GM18502 (cell line): ENCODE measurements at regions not wholly inside any gene's neighbourhood (a gene's known extent, or its start where the extent isn't known, plus 50 kb on each side); places are given as distances from the start of the nearest gene placed in this dataset.
A peak's percentile ranks its signal among the peaks of the same experiment; 100 is the strongest.
"Not testable (repeated sequence)": the region's sequence is repeated elsewhere in the genome, so short reads cannot be mapped to it uniquely, and the experiment has no call there.

Experiments used
- ATAC-seq: cut with Tn5 transposase; IDR thresholded peaks from one replicate; pipeline ENCODE4 v1.9.1; 2021; ENCODE audit warnings: mild to moderate bottlenecking; ENCODE audit not compliant: unreplicated experiment, poor library complexity

GRCh38 chr1:148285946-148286345 is 133.9 kb upstream of the NBPF11 start:
- ATAC-seq = not testable (repeated sequence)

- ATAC-seq = peak; percentile 79
These were observed 128.9 kb upstream of the NBPF11 start for GRCh38 chr1:148280831-148281572.

- ATAC-seq = not testable (repeated sequence)
These were observed 127.0 kb upstream of the NBPF11 start for GRCh38 chr1:148279002-148279542.

GRCh38 chr1:148277865-148278279 is 125.8 kb upstream of the NBPF11 start:
- not testable (repeated sequence) for ATAC-seq

GRCh38 chr1:148267066-148267465 is 115.0 kb upstream of the NBPF11 start:
- not testable (repeated sequence) for ATAC-seq

GRCh38 chr1:148264374-148265276 is 112.5 kb upstream of the NBPF11 start:
- no peak for ATAC-seq

DNA sequence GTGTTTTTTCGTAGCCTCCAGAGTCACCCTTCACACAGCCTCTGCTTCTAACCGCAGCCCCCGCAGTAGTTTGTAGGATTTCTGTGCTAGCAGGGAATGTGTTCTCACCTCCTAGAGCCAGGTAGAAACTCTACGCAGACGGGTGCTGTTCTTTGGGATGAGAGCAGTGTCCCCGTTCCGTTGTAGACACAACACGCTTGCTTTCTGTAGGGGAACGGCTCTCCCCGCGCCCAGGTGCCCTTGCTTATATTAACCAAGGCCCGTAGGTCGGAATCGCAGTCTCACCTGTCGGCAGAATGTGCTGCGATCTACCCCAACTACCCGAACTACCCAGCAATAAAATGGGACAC is 111.8 kb upstream of the NBPF11 start:
- ATAC-seq = peak; percentile 21

- peak; percentile 75 for ATAC-seq
These were observed 111.2 kb upstream of the NBPF11 start for GRCh38 chr1:148263128-148263905.

- ATAC-seq = not testable (repeated sequence)
These were observed 109.6 kb upstream of the NBPF11 start for GRCh38 chr1:148261684-148262083.

GRCh38 chr1:148257886-148258285 is 105.8 kb upstream of the NBPF11 start:
- not testable (repeated sequence) for ATAC-seq

GRCh38 chr1:148254611-148255429 is 102.7 kb upstream of the NBPF11 start:
- not testable (repeated sequence) for ATAC-seq

- ATAC-seq = not testable (repeated sequence)
These were observed 101.7 kb upstream of the NBPF11 start for GRCh38 chr1:148253808-148254207.

- not testable (repeated sequence) for ATAC-seq
These were observed 96.7 kb upstream of the NBPF11 start for GRCh38 chr1:148248798-148249197.

DNA sequence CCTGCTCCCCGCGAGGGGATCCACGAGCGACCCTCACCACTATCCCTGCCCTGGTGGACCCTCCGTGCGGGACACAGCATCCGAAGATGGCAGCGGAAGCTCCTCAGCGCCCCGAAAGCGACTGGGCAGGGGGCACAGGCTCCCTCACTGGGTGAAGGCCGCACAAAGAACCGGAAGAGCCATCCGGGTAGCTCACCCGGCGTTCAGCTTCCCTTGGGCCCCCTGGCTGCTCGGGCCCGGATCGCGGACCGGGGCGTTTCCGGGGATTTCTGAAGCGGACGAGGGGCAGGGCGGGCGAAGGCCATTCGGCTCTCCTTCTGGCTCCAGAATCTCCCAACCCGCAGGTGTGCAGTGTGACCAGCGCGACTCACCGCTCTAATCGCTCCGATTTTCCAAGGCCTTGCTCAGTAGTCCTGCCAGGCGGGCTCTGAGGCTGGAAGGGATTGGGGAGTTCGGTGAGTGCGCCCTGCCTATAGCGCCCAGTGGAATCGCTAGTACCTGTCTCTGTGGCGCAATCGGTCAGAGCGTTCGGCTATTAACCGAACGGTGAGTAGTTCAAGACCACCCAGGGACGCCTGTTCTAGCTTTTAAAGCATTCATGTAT is 94.3 kb upstream of the NBPF11 start:
- not testable (repeated sequence) for ATAC-seq

DNA sequence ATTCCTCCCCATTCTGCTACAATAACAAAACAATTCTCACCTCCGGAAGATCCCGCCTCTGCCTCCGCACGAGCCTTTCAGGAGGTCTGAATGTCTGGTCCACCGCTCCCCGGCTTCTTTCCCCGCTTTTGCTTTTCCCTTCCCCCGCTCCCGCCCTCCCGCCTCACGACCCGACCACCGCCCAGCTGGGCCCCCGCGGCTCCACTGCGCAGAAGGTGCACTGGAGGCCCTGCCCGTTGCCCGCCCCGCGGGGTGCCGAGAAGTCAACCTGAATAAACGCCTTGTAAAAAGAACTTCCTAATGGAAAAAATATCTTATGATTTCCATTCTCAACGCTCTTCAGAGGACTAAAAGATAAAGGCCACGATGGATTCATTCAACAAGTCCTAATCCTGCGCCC is 93.8 kb upstream of the NBPF11 start:
- not testable (repeated sequence) for ATAC-seq

DNA sequence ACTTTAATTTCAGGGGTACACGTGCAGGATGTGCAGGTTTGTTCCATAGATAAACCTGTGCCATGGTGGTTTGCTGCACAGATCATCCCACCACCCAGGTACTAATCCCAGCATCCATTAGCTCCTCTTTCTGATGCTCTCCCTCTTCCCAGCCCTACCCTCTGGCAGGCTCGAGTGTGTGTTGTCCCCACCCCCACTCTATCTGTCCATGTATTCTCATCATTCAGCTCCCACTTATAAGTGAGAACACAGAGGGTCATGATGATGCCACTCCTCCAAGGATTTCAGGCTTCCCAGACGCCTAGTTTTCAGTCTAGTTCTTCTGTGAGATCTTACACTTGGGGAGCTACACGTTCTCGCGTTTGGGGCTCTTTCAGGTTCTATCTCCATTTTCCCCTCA is 93.4 kb upstream of the NBPF11 start:
- ATAC-seq = not testable (repeated sequence)

- ATAC-seq = not testable (repeated sequence)
These were observed 81.2 kb upstream of the NBPF11 start for GRCh38 chr1:148233250-148233649.

GRCh38 chr1:148228846-148229245 is 76.8 kb upstream of the NBPF11 start:
- not testable (repeated sequence) for ATAC-seq
